NCI-H345 treated with DMSO at 0.1 percent for 48 hours (cell line): ENCODE measurements at regions not wholly inside any gene's neighbourhood (a gene's known extent, or its start where the extent isn't known, plus 50 kb on each side); places are given as distances from the start of the nearest gene placed in this dataset.
"Not testable (repeated sequence)": the region's sequence is repeated elsewhere in the genome, so short reads cannot be mapped to it uniquely, and the experiment has no call there.

Experiments
- DNase-seq: peaks from one replicate; lab custom pipeline; 2025; ENCODE audit not compliant: unreplicated experiment; lab: John Stamatoyannopoulos, UW

GRCh38 chr4:138406876-138407275, 164.7 kb upstream of the SLC7A11 start:
- DNase-seq: no peak

GRCh38 chr4:138405934-138406567, 163.9 kb upstream of the SLC7A11 start:
- no peak for DNase-seq

GRCh38 chr4:138405466-138405891, 163.3 kb upstream of the SLC7A11 start:
- DNase-seq: no peak

- DNase-seq: no peak
Observed at GRCh38 chr4:138404801-138405200, 162.7 kb upstream of the SLC7A11 start.

GRCh38 chr4:138404251-138404650, 162.1 kb upstream of the SLC7A11 start:
- no peak for DNase-seq

- DNase-seq: no peak
Observed at GRCh38 chr4:138401334-138401733, 159.2 kb upstream of the SLC7A11 start.

GRCh38 chr4:138400543-138400942, 158.4 kb upstream of the SLC7A11 start:
- no peak for DNase-seq

GRCh38 chr4:138400066-138400465, 157.9 kb upstream of the SLC7A11 start:
- DNase-seq: no peak

GRCh38 chr4:138399081-138399480, 156.9 kb upstream of the SLC7A11 start:
- DNase-seq: no peak

- peak; percentile 99 for DNase-seq
Observed at GRCh38 chr4:138398322-138398721, 156.2 kb upstream of the SLC7A11 start.

GRCh38 chr4:138393886-138394610, 151.9 kb upstream of the SLC7A11 start:
- no peak for DNase-seq

GRCh38 chr4:138392751-138393308, 150.7 kb upstream of the SLC7A11 start:
- no peak for DNase-seq

- DNase-seq: no peak
Observed at GRCh38 chr4:138389976-138390685, 148.0 kb upstream of the SLC7A11 start.

GRCh38 chr4:138374947-138375346, 132.8 kb upstream of the SLC7A11 start:
- no peak for DNase-seq

GRCh38 chr4:138367942-138368341, 125.8 kb upstream of the SLC7A11 start:
- no peak for DNase-seq

GRCh38 chr4:138352446-138352845, 110.3 kb upstream of the SLC7A11 start:
- not testable (repeated sequence) for DNase-seq

- no peak for DNase-seq
Observed at GRCh38 chr4:138348055-138348454, 105.9 kb upstream of the SLC7A11 start.

- DNase-seq: no peak
Observed at GRCh38 chr4:138347561-138347960, 105.4 kb upstream of the SLC7A11 start.

GRCh38 chr4:138344851-138345250, 102.7 kb upstream of the SLC7A11 start:
- DNase-seq: no peak

GRCh38 chr4:138344054-138344453, 101.9 kb upstream of the SLC7A11 start:
- DNase-seq: no peak

- no peak for DNase-seq
Observed at GRCh38 chr4:138341739-138342415, 99.7 kb upstream of the SLC7A11 start.
